CD14-positive monocyte (primary cell): ENCODE measurements at regions not wholly inside any gene's neighbourhood (a gene's known extent, or its start where the extent isn't known, plus 50 kb on each side); places are given as distances from the start of the nearest gene placed in this dataset.

Experiments used
- DNase-seq, 3 donors: peaks; one replicate each; pipeline ENCODE4 v3.0.0-alpha.2; 2011 to 2022
- H2AFZ ChIP-seq: 2 replicates; pipeline ENCODE4 v1.6.0; 2012; ENCODE audit warnings: mild to moderate bottlenecking, low read depth, low read length, inconsistent platforms; ENCODE audit not compliant: insufficient read depth, poor library complexity, severe bottlenecking
- H3K27ac ChIP-seq, 2 donors: 1 replicate in 1 of 2; 2 replicates in 1 of 2; pipeline ENCODE4 v1.5.1; 2012 to 2013; ENCODE audit warnings: low read length in 2 of 2, control low read depth in 1 of 2, inconsistent platforms in 1 of 2, low read depth in 1 of 2, mild to moderate bottlenecking in 1 of 2
- H3K27me3 ChIP-seq, 2 donors: one replicate each; pipeline versions ENCODE4 v1.6.0 to v1.6.1; 2011 to 2013; ENCODE audit warnings: low read length in 2 of 2; ENCODE audit not compliant: control insufficient read depth in 2 of 2, insufficient read depth in 2 of 2
- H3K36me3 ChIP-seq, 2 donors: replicated peaks in 1 of 2; 1 replicate in 1 of 2; 2 replicates in 1 of 2; pipeline versions ENCODE4 v1.5.1 to v1.6.1; 2012 to 2013; ENCODE audit warnings: low read length in 2 of 2, control low read depth in 1 of 2, inconsistent platforms in 1 of 2, mild to moderate bottlenecking in 1 of 2; ENCODE audit not compliant: insufficient read depth in 2 of 2, control insufficient read depth in 1 of 2
- H3K4me1 ChIP-seq, 2 donors: 1 replicate in 1 of 2; 2 replicates in 1 of 2; pipeline versions ENCODE4 v1.5.1 to v1.6.1; 2012 to 2013; ENCODE audit warnings: low read length in 2 of 2, control low read depth in 1 of 2, inconsistent platforms in 1 of 2, mild to moderate bottlenecking in 1 of 2, moderate library complexity in 1 of 2; ENCODE audit not compliant: insufficient read depth in 2 of 2, control insufficient read depth in 1 of 2
- H3K4me2 ChIP-seq: replicated peaks from 2 replicates; pipeline ENCODE3; 2012; ENCODE audit warnings: low read length, moderate library complexity, mild to moderate bottlenecking; ENCODE audit not compliant: poor library complexity, severe bottlenecking; ENCODE audit errors: extremely low read depth
- H3K4me3 ChIP-seq, 3 experiments: fragments of 200-600 bp in 1 of 3; sonication (generic) in 1 of 3; replicated peaks in 1 of 3; 1 replicate in 2 of 3; 2 replicates in 1 of 3; pipeline ENCODE4 v1.5.1; 2011 to 2013; ENCODE audit warnings: low read length in 3 of 3, mild to moderate bottlenecking in 3 of 3, control low read depth in 2 of 3, low read depth in 2 of 3, inconsistent platforms in 1 of 3, moderate library complexity in 1 of 3
- H3K79me2 ChIP-seq: 2 replicates; pipeline ENCODE4 v1.6.0; 2012; ENCODE audit warnings: mild to moderate bottlenecking, control low read depth, inconsistent platforms, low read length, moderate library complexity; ENCODE audit not compliant: insufficient read depth
- H3K9ac ChIP-seq: 2 replicates; pipeline ENCODE4 v1.6.0; 2017; ENCODE audit warnings: low read length, mild to moderate bottlenecking; ENCODE audit not compliant: insufficient read depth, poor library complexity, severe bottlenecking
- H3K9me3 ChIP-seq, 2 donors: replicated peaks in 1 of 2; 1 replicate in 1 of 2; 2 replicates in 1 of 2; pipeline versions ENCODE4 v1.5.1 to v1.6.1; 2012 to 2013; ENCODE audit warnings: low read length in 2 of 2, control low read depth in 1 of 2; ENCODE audit not compliant: control insufficient read depth in 1 of 2, insufficient read depth in 1 of 2
- H4K20me1 ChIP-seq: 2 replicates; pipeline ENCODE4 v1.6.0; 2012; ENCODE audit warnings: mild to moderate bottlenecking, low read length, control low read depth, moderate library complexity; ENCODE audit not compliant: insufficient read depth
- H3K27ac Mint-ChIP-seq, 7 donors: one replicate each; pipeline ENCODE4 v1.8.0; 2020; ENCODE audit warnings: mild to moderate bottlenecking in 7 of 7, mixed read lengths in 7 of 7, moderate library complexity in 6 of 7, inconsistent platforms in 2 of 7
- H3K27me3 Mint-ChIP-seq, 3 donors: one replicate each; pipeline ENCODE4 v1.8.0; 2021 to 2022; ENCODE audit warnings: low read depth in 3 of 3, mild to moderate bottlenecking in 3 of 3, mixed read lengths in 3 of 3, moderate library complexity in 3 of 3, inconsistent platforms in 1 of 3
- H3K36me3 Mint-ChIP-seq, 2 donors: one replicate each; pipeline ENCODE4 v1.8.0; 2020; ENCODE audit warnings: mixed read lengths in 2 of 2, inconsistent platforms in 1 of 2, mild to moderate bottlenecking in 1 of 2
- H3K4me1 Mint-ChIP-seq: one replicate; pipeline ENCODE4 v1.8.0; 2020; ENCODE audit warnings: mild to moderate bottlenecking, mixed read lengths
- H3K4me3 Mint-ChIP-seq, 2 donors: one replicate each; pipeline ENCODE4 v1.8.0; 2020; ENCODE audit warnings: mild to moderate bottlenecking in 2 of 2, mixed read lengths in 2 of 2, moderate library complexity in 1 of 2
- H3K9me3 Mint-ChIP-seq, 7 donors: one replicate each; pipeline ENCODE4 v1.8.0; 2020 to 2022; ENCODE audit warnings: mixed read lengths in 7 of 7, mild to moderate bottlenecking in 6 of 7, moderate library complexity in 6 of 7, inconsistent platforms in 2 of 7
- WGBS: methylation state at CpG from one replicate; pipeline ENCODE4 v1.1.5; 2013; ENCODE audit warnings: missing lambda C conversion rate; ENCODE audit not compliant: insufficient coverage; 5-methylcytosine and 5-hydroxymethylcytosine counted together
- intact Hi-C, 2 donors: fragments of 100-400 bp; cut with micrococcal nuclease; formaldehyde crosslinking; loops; one replicate each; pipeline versions ENCODE4 v1.15.0 to v1.15.1; 2023
- TF ChIP-seq, protein P1 (sequence below): fragments of 200-600 bp; IDR thresholded peaks from one replicate; pipeline ENCODE4 v1.8.0; 2022; ENCODE audit warnings: antibody characterized with exemption, mild to moderate bottlenecking

DNA sequence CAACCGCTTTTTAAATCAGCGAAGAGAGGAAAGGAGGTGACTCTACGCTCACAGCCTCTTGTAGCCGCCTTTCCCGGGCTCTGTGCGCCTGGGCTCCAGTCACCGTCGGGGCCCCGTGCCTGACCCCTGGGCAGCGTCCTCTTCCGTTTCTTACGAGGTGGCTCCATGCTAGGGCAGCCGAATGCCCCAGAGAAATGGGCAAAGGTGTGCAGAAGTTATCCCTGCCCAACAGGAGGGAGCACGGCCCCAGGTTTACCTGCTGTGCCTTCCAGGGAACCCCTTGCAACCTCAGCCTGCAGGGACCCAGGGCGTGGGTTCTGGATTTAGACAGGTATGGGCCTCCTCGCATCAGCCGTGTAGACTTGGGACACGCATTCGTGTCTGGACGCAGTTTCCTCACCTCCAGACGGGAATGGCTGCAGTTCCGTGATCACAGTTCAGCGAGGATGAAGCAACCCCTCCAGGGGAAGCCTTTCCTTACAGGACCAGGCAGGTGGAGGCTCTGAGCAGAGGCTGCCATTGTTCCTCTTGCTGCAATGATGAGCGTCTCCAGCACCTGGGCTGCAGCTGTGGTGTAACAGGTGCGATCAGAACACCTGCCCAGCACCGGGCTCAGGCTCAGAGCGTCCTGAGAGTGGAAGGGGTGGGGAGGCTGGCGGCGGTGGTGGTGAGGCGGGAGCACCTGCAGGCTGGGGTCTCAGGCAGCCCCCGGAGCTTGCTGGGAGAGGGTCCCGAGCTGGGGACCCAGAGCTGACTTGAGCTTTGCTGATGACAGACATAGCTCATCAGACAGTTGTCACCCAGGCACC lies 81.3 kb upstream of the BHLHE23 start:
- H3K36me3 ChIP-seq: no peaks in the 10 kb centered on the region
- no peaks in the 10 kb centered on the region for H3K79me2 ChIP-seq
- no peak overlapping the region for H3K9ac ChIP-seq
- Mint-ChIP-seq H3K4me3 (no peak overlapping the region), H3K36me3 (no peaks in the 10 kb centered on the region), H3K27ac (no peak overlapping the region), H3K27me3 (peaks cover 4 to 10% (median 8%) of the 10 kb centered on the region in 3 donors), H3K9me3 (peaks cover 0 to 2% (median 0%) of the 10 kb centered on the region in 7 donors), H3K4me1 (no peaks in the 10 kb centered on the region)
- H3K27ac ChIP-seq: no peak overlapping the region
- H4K20me1 ChIP-seq: no peaks in the 10 kb centered on the region
- TF ChIP-seq, protein P1, sequence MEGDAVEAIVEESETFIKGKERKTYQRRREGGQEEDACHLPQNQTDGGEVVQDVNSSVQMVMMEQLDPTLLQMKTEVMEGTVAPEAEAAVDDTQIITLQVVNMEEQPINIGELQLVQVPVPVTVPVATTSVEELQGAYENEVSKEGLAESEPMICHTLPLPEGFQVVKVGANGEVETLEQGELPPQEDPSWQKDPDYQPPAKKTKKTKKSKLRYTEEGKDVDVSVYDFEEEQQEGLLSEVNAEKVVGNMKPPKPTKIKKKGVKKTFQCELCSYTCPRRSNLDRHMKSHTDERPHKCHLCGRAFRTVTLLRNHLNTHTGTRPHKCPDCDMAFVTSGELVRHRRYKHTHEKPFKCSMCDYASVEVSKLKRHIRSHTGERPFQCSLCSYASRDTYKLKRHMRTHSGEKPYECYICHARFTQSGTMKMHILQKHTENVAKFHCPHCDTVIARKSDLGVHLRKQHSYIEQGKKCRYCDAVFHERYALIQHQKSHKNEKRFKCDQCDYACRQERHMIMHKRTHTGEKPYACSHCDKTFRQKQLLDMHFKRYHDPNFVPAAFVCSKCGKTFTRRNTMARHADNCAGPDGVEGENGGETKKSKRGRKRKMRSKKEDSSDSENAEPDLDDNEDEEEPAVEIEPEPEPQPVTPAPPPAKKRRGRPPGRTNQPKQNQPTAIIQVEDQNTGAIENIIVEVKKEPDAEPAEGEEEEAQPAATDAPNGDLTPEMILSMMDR: no peak
- no peak for DNase-seq
- H2AFZ ChIP-seq: no peak overlapping the region
- H3K4me3 ChIP-seq: no peak overlapping the region
- no peaks in the 10 kb centered on the region for H3K9me3 ChIP-seq
- intact Hi-C loops: no loop called here
- no peak overlapping the region for H3K4me2 ChIP-seq
- H3K4me1 ChIP-seq: no peaks in the 10 kb centered on the region
- WGBS: 78% methylated on average over 30 of the region's 32 CpGs
- no peaks in the 10 kb centered on the region for H3K27me3 ChIP-seq

DNA sequence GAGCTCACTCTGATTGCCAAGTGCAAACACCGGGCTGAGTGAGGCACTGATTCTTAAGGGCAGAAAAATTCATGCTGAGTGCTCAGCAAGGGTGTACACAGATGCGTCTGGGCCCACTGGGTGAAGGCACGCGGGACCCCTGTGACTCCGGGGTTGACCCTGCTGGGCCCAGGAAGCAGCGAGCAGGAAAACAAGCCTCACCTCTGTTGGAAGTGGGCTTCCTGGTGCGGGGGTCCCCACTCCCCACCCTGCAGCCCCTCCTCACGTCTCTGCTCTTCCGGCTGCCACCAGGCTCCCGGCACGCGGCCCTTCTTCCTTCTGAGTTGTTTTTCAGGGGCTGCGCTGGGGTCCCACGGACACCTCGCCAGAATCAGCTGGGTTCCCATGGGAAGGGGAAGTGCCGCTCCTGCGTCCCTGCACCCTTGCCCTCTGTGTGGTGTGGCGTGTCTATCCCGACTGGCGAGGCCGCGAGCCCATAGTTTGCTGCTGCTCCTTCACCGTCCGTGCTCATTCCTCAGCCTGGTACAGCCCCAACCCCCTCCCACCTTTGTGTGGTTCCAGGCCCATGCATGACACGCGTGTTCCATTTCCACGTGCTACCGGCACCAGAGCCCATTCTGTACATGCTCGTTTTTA lies 80.6 kb upstream of the BHLHE23 start:
- Histone ChIP-seq H3K4me1 (no peaks in the 10 kb centered on the region), H3K9me3 (no peaks in the 10 kb centered on the region), H3K9ac (no peak overlapping the region), H3K79me2 (no peaks in the 10 kb centered on the region), H3K36me3 (no peaks in the 10 kb centered on the region), H3K27me3 (no peaks in the 10 kb centered on the region), H2AFZ (no peak overlapping the region), H3K4me3 (no peak overlapping the region), H4K20me1 (no peaks in the 10 kb centered on the region), H3K27ac (no peak overlapping the region), H3K4me2 (no peak overlapping the region)
- intact Hi-C loops: no loop called here
- TF ChIP-seq, protein P1: no peak
- 82% methylated on average over 22 of the region's 29 CpGs for WGBS
- Mint-ChIP-seq H3K27ac (no peak overlapping the region), H3K36me3 (no peaks in the 10 kb centered on the region), H3K4me3 (no peak overlapping the region), H3K27me3 (peaks cover 4 to 11% (median 10%) of the 10 kb centered on the region in 3 donors), H3K4me1 (no peaks in the 10 kb centered on the region), H3K9me3 (peaks cover 0 to 2% (median 0%) of the 10 kb centered on the region in 7 donors)
- DNase-seq: no peak
